COLO668 (cell line): ENCODE measurements at regions not wholly inside any gene's neighbourhood (a gene's known extent, or its start where the extent isn't known, plus 50 kb on each side); places are given as distances from the start of the nearest gene placed in this dataset.

Source experiments
- DNase-seq: peaks from one replicate; lab custom pipeline; 2025; ENCODE audit not compliant: unreplicated experiment; lab: John Stamatoyannopoulos, UW

DNA sequence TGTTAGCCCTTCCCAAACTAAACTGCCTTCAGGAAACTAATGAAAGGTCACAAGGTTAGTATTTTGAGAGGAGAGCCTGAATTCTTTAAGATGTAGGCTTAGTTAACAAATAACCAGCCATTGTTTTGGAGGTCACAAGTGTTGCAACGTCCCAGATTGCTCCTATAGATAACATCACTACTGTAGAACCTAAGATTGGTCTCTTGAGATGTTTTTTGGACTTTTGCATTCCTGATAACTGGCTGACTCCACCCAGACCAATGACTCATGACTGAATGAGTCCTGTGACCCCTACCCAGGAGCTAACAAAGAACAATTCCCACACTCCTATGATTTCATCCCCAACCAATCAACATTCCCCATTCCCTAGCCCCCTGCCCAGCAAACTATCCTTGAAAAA is 178.8 kb downstream of the SCP2D1 start:
- DNase-seq: no peak

- DNase-seq: no peak
Measured at GRCh38 chr20:18995455-18995854, 181.9 kb downstream of the SCP2D1 start.

DNA sequence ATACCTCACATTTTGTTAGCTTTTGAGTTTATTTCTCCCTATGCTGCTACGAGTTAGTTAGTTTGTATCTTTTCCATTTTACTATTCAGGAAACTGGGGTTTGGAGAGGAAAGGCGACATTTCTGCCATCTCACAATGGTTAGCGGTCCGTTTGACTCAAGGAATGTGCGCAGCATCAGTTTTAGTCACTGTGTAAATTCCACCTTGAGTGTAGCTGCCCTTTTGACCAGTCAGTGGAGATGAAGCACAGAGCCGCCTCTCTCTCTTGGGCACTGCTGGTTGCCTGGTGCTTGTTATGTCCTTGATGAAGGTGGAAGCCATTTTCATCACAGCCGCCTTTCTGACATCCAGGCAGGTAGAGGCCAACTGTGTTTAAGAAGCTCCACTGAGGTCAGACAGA is 185.5 kb downstream of the SCP2D1 start:
- no peak for DNase-seq

GRCh38 chr20:19000078-19000477 is 186.5 kb downstream of the SCP2D1 start:
- no peak for DNase-seq

DNA sequence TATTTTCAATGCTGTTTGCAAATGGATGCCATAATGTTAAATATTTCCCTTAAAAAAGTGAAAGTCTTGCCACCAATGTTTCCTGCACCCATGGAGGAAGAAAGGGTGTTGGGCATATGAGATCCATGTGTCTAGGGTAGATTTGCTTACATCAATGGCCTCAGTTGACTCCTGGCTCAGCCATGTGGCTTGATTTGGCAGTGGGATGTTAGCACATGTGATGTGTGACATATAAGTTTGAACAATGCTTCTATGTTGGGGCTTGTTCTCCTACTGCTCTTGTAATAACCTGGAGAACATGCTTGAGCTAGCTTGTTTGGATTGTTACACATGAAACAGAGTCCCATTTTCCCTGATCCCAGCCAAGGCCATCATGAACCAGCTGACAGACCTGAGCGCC is 187.6 kb downstream of the SCP2D1 start:
- no peak for DNase-seq

DNA sequence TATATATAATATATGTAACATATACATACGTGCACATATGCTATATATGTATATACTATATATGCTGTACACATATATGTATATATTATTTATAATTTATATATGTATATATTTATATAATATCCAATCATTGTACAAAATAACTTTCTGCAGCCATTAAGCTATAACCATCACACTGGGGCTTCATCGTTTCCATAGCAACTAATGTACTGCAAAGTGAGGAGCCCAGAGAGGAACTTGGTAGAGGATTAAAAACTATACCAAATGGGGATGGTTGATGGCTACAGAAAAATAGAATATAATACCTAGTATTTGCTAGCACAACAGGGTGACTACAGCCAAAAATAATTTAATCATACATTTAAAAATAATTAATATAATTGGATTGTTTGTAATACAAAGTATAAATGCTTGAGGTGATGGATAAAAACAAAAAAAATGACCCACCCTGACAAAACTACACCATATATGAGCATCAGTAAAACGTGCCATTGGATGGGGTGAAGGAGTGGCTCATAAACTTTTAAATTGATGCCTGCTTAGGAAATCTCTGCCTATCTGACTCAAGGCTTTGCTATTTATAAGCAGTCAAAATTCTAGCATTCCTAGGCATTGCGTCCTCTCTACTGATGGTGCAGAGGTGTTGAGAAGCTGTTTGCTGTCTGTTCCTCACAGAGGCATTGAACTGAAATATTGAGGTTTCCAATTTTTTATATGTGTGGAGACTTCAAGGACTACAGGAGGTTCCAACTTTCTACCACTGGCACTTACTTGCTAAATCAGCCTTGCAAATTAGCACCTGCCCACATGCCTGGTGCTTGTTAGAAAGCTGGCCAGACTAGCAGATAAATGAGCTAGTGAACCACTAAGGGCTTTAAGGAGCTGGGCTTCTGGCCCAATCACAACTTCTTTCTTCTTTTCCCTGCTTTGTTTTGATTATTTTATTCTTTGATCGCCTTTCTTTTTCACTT is 190.1 kb downstream of the SCP2D1 start:
- DNase-seq: no peak

GRCh38 chr20:19004975-19005374 is 191.4 kb downstream of the SCP2D1 start:
- DNase-seq: no peak

GRCh38 chr20:19008497-19008896 is 194.9 kb downstream of the SCP2D1 start:
- no peak for DNase-seq

DNA sequence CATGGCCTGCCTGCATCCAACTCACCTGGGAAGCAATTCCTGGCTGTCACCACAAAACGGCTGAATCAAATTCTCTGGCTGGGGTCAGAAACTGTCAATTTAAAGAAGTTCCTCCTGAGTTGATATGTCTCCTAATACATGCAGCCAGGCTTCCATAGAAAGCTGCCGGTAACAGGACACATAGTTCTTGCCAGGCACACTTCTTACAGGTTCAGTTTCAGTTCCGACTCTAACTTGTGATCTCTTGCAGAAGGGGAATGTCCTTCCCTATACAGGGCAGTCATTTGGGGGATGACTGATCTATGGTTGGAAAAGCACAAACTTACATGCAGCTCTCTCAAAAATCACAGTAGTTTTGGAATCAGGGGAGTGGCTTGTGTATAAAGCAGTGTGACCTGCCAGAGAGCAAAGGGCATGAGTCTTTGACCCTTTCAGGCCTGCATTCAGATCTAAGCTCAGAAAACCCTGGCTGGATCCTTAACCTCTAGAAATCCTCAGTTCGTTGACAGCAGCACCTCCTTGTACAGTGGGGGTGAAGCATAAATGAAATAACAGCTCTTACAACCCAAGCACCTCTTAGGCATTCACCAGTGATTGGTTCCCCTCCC is 195.6 kb downstream of the SCP2D1 start:
- no peak for DNase-seq

DNA sequence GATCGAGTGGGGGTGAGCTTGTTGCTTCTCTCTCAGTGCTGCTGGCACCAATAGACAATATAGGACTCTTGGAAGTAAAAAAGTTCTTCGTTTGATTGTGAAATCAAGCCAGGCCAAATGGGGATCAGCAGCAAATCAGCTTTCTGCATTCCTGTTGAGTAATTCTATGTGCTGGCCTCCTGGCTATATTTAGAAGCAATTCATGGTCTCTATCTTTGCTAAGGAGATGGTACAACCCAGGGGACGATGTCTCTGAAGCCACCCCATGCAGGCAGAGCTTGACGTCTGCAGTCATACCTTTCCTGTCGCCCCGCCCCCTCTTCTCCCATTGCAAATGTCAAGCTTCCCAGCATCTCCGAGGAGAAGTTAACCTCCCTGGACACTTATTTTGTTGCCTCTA is 199.1 kb downstream of the SCP2D1 start:
- DNase-seq: no peak

- no peak for DNase-seq
Measured at GRCh38 chr20:19013907-19014306, 198.5 kb upstream of the SLC24A3 start.

- DNase-seq: no peak
Measured at GRCh38 chr20:19015351-19016139, 196.9 kb upstream of the SLC24A3 start.

DNA sequence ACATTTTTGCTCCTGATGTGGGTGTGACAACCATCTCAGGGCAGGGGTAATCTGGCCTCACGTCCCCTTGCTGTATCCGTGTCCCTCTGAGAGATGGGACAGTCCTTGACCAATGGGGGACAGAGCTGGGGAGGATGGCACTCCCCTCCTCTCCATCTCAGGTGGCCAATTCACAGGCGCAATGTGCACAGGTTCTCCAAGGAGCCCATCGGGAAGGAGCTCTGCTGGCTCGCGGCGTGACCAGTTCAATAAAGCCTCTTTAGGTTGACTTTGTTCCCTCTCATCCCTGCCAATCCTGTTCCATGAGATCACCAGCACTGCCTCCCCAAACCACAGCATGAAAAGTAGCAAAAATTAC is 196.3 kb upstream of the SLC24A3 start:
- DNase-seq: no peak

DNA sequence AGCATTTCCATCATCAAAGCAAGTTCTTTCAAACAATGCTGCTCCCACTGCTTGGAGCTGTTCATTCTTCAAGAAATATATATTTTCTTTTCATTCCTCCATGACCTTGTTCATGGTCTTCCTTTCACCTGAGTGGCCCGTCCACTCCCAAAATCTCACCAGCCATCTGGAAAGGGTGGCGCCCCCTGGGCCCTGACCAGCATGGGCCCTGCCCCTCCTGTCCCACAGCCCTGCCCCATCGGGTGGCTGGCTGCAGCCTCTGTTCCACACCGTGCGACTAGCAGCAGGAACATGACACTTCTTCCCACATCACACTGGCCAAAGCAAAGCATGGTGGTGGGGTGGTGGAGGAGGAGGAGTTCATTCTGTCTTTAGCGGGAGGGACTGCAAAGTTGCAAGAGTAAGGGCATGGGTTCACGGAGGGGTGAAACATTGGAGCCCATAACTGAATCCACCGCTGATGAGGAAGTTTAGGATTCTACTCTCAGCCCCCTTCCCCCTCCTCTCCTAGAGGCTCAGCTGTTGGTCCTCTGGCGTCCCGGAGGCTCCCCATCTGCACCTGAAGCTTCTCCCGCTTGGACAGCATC is 195.2 kb upstream of the SLC24A3 start:
- DNase-seq: no peak

GRCh38 chr20:19018881-19019280 is 193.6 kb upstream of the SLC24A3 start:
- DNase-seq: no peak

GRCh38 chr20:19019734-19020364 is 192.6 kb upstream of the SLC24A3 start:
- DNase-seq: no peak

DNA sequence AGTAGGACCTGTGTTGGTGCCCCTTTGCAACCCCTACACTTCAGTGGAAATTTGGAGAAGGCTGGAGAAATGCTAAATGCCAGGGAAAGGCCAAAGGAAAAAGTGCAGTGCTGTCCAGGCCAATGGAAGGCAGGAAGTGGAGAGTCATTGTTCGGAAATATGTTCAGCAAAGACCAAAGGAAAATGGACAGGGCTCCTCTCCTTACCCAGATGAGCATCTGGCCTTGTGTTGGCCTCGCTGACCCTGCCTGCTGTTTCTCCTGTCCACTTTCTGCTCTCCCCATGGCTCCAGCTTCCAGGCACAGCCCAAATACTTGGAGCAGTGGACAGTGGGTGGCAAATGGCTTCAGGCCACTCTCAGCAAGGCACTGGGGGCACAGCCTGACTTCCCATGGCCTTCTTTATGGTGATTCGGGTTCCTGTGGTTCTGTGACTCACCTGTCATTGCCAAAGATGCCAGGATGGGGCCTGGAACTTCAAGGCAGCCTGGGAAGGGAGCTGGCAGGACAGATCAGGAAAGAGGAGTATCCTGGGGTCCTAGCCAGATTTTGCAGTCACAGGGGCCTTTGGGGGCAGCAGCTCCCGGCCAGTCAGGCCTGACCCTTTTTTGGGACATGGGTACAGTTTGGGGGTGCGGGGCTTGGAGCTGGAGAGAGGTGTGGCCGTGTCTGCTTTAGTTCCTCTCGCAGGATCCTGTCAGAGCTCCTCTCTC is 190.9 kb upstream of the SLC24A3 start:
- DNase-seq: no peak

DNA sequence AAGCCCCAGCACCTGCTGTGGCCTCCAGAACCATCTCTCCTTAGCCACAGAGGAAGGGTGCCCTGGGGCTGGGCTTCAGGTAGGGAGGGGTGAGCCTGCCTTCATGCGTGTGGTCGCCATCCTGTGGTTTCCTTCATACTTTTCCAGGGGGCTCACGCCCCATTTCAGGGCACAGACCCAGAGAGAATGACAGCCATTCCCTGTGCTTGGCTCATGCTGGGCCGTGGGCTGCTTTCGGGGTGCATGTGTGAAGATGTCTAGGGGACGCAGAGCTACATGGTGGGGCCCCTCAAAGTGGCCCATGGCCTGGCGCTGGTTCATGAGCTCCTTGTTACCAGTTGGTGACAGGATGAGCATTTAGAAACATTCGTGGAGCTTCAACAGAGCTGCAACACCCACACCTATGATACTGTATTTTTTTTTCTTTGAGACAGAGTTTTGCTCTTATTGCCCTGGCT is 190.3 kb upstream of the SLC24A3 start:
- no peak for DNase-seq

GRCh38 chr20:19022791-19023448 is 189.5 kb upstream of the SLC24A3 start:
- DNase-seq: no peak
